GM12872 (cell line): ENCODE measurements at regions not wholly inside any gene's neighbourhood (a gene's known extent, or its start where the extent isn't known, plus 50 kb on each side); places are given as distances from the start of the nearest gene placed in this dataset.

Experiments
- CTCF ChIP-seq: IDR thresholded peaks from 3 replicates; pipeline ENCODE4 v1.5.1; 2011; ENCODE audit warnings: low read depth, mild to moderate bottlenecking, low read length, moderate library complexity; ENCODE audit not compliant: insufficient read depth

DNA sequence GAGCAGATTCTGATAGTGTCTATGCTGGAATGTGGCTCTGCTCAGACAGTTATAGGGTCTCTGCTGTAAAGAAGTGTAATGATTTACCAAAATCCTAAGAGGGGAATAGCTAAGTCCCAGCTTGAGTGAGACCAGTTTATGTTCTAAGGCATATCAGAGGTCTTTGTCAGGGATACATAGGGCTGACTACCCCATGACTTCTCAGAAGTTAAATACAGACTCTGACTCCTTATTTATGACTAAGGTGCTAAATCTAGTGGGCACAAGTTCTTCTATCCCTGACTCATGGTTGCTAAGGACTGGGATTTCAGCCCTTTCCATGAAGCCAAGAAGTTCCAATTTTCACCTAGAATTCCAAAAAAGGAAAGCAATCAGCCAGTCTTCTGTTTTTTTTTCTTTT is 192.6 kb upstream of the POU1F1 start:
- TF ChIP-seq CTCF, result no peak

DNA sequence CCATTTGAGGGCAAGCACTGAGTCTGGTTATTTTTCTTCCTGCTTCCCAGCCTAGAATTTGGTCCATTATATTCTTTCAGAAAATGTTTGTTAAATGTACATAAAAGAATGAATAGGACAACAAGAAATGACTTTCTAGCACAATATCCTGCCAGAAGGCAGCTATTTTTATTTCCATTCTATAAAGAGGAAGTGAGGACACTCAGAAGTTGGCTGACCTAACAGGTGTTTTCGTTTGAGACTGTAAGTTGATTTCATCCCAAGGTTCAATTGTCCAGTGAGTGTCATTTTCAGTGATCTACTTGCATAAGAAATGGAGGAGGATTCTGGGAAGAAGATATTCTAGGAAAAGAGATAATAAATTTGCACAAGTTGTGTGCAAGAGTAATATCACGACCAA is 191.9 kb upstream of the POU1F1 start:
- TF ChIP-seq CTCF, result no peak

GRCh38 chr3:87462228-87462627 is 185.8 kb upstream of the POU1F1 start:
- TF ChIP-seq CTCF, result no peak

DNA sequence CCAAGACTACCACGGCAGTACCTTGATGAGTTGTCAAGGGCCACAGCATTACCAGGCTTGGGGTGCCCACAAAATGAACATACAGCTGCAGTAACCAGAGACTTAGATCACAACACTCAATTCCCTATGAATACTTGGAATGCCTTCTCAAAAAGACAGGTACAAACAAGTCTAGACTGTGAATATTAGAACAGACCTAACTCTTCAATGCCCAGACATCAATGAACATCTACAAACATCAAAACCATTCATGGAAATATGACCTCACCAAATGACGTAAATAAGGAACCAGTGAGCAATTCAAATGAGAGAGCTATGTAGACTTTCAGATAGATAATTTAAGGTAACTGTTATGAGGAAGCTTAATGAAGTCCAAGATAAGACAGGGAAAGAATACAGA is 185.1 kb upstream of the POU1F1 start:
- TF ChIP-seq CTCF, result no peak

- TF ChIP-seq CTCF, result no peak
Measured at GRCh38 chr3:87461036-87461435, 184.7 kb upstream of the POU1F1 start.

- TF ChIP-seq CTCF, result no peak
Measured at GRCh38 chr3:87448558-87448957, 172.2 kb upstream of the POU1F1 start.

GRCh38 chr3:87446849-87447387 is 170.5 kb upstream of the POU1F1 start:
- no peak for TF ChIP-seq CTCF

DNA sequence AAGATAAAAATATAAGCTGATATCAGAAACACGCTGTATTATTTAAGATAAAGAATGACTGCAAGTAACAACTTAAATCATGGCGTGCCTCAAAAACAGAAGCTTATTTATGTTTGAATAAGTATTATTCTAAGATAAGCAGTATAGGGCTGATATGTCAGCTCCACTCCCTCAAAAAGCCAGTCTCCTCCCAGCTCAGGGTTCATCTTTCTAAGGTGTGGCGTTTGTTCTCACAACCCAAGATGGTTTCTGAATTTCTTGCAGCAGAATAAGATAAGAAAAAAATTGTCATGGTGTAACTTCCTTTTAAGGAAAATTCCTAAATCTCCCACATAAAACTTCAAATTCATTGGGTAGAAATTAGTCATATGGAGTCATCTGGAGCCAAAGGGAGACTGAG is 166.1 kb upstream of the POU1F1 start:
- no peak for TF ChIP-seq CTCF
